MG63 (cell line): ENCODE measurements at regions not wholly inside any gene's neighbourhood (a gene's known extent, or its start where the extent isn't known, plus 50 kb on each side); places are given as distances from the start of the nearest gene placed in this dataset.
"Not testable (repeated sequence)": the region's sequence is repeated elsewhere in the genome, so short reads cannot be mapped to it uniquely, and the experiment has no call there.

Source experiments
- DNase-seq: peaks from one replicate; pipeline ENCODE4 v3.0.0-alpha.2; 2020
- H3K27me3 ChIP-seq: fragments of 250-450 bp; sonication (Bioruptor Pico); 2 replicates; pipeline ENCODE4 v1.5.1; 2020; ENCODE audit warnings: mild to moderate bottlenecking, moderate library complexity
- H3K36me3 ChIP-seq: fragments of 250-450 bp; sonication (Bioruptor Pico); 2 replicates; pipeline ENCODE4 v1.5.1; 2020; ENCODE audit warnings: mild to moderate bottlenecking, moderate library complexity
- H3K4me3 ChIP-seq: fragments of 250-450 bp; sonication (Bioruptor Pico); 2 replicates; pipeline ENCODE4 v1.5.1; 2020; ENCODE audit warnings: mild to moderate bottlenecking, moderate library complexity
- H3K9me3 ChIP-seq: fragments of 250-450 bp; sonication (Bioruptor Pico); 2 replicates; pipeline ENCODE4 v1.5.1; 2020; ENCODE audit warnings: mild to moderate bottlenecking, moderate library complexity

- Histone ChIP-seq H3K9me3 (no peaks in the 10 kb centered on the region), H3K36me3 (no peaks in the 10 kb centered on the region), H3K27me3 (no peaks in the 10 kb centered on the region), H3K4me3 (no peak overlapping the region)
- peak; percentile 6 for DNase-seq
Measured at GRCh38 chr4:188691811-188692210, 552.6 kb downstream of the TRIML1 start.

GRCh38 chr4:188695261-188695660 lies 556.0 kb downstream of the TRIML1 start:
- no peaks in the 10 kb centered on the region for H3K27me3 ChIP-seq
- H3K9me3 ChIP-seq = no peaks in the 10 kb centered on the region
- no peaks in the 10 kb centered on the region for H3K36me3 ChIP-seq
- no peak overlapping the region for H3K4me3 ChIP-seq
- no peak for DNase-seq

DNA sequence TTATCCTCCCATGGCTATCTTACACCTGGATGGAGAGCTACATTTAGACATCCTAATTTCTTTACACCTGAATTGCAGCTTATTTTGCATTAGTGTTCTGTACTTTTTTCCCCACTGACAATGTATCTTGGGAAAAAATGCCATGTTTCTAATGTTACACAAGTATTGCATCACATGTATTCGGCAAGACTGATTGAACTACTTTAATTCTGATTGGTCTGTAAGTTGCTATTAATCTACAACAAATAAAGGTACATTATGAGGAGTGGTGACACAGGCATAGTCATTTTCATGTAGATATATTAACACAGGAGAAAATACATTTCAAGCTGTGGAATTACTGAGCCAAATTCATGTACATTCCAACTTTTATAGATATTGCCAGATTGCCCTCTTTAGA lies 558.0 kb downstream of the TRIML1 start:
- H3K27me3 ChIP-seq = no peaks in the 10 kb centered on the region
- no peaks in the 10 kb centered on the region for H3K36me3 ChIP-seq
- no peaks in the 10 kb centered on the region for H3K9me3 ChIP-seq
- no peak overlapping the region for H3K4me3 ChIP-seq
- no peak for DNase-seq

DNA sequence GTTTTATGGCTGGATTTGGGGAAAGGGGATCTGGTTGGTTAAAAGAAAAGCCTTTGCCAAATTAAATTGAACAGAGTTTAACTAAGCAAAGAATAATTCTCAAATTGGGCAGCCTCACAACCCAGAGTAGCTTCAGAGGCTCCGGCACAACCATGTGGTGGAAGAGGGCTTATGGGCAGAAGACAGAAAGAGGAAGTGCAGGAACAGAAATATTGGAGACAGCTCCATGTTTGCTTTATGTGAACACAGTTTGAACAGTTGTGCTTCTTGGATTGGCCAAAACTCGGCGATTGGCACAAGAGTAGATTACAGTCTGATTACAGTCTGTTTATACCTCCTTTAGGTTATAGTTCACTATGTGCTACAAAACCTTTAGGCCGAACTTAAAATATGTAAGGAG lies 562.7 kb downstream of the TRIML1 start:
- no peak overlapping the region for H3K4me3 ChIP-seq
- H3K36me3 ChIP-seq = no peaks in the 10 kb centered on the region
- DNase-seq = no peak
- no peaks in the 10 kb centered on the region for H3K27me3 ChIP-seq
- H3K9me3 ChIP-seq = no peaks in the 10 kb centered on the region

- Histone ChIP-seq H3K9me3 (no peaks in the 10 kb centered on the region), H3K27me3 (no peaks in the 10 kb centered on the region), H3K36me3 (no peaks in the 10 kb centered on the region), H3K4me3 (no peak overlapping the region)
- DNase-seq = no peak
Measured at GRCh38 chr4:188704288-188704687, 565.0 kb downstream of the TRIML1 start.

DNA sequence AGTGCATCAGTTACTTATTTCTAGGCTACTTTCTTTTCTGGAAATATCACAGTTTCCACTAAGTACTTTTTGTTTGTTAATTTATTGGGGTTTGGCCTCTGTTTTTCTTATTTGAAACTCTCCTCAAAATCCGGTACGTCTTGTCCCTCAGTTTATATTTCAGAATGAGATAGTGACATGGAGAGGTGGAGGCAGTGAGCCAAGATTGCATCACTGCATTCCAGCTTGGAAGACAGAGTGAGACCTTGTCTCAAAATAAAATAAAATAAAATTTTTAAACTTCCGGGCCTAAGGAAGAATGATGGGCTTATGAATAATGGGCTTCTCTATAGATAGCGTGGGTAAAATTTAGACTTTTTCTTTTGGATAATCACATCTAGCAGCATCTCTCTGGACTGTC lies 567.8 kb downstream of the TRIML1 start:
- Histone ChIP-seq H3K4me3 (no peak overlapping the region), H3K36me3 (no peaks in the 10 kb centered on the region), H3K9me3 (no peaks in the 10 kb centered on the region), H3K27me3 (no peaks in the 10 kb centered on the region)
- no peak for DNase-seq

DNA sequence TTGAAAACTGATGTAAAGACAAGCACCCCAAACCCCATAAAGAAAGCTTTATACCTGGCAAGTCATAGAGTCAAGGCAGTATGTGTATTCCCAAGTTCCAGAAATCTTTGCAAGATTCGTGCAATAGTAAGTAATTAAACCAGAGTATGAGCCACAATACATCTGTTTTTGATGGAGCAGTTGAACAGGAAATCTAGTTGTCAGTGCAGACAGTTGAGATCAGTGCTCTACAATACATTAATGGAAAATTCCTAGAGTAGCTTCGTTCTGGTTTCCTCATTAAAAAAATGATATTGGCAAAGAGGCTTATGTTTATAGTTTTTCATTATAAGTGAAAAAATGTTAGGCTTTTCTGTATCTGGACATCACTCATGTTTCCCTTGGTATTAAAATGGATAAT lies 575.3 kb downstream of the TRIML1 start:
- Histone ChIP-seq H3K9me3 (no peaks in the 10 kb centered on the region), H3K4me3 (no peak overlapping the region), H3K36me3 (no peaks in the 10 kb centered on the region), H3K27me3 (no peaks in the 10 kb centered on the region)
- DNase-seq = no peak

DNA sequence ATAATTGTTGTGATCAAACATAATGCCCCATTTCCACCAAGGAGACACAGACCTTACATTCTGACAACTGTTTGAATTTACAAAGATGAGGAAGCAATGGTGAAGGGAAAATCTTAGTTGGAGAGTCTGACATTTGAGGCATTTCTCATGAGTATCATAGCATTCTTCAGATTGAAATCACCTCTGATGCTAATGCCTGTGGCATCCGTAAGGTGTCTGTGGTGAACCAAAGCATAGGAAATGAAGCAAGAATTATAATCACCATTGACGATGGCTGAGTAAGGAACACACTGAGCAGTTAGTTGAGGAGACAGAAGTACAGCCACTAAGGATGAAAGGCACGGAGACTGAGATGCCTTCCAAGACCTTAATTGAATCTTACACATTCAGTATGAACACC lies 575.7 kb downstream of the TRIML1 start:
- Histone ChIP-seq H3K9me3 (no peaks in the 10 kb centered on the region), H3K36me3 (no peaks in the 10 kb centered on the region), H3K27me3 (no peaks in the 10 kb centered on the region), H3K4me3 (no peak overlapping the region)
- no peak for DNase-seq

DNA sequence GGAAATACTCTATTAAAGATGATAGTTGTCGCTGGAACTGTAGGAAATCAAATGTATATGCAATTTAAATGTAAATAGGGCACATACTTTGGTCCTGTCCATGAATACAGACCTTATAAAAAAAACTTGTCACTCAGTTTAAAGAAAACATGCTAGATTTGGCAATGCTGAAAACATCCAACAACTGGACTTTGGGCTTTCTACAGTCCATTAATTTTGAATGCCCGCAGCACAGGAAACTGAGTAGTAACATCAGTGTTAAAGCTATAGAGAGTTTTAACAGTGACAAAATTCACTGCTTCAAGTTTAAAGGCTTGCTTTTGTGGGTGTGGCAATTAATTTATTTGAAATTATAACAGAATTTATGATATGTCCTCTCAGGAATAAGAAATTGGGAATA lies 578.4 kb downstream of the TRIML1 start:
- Histone ChIP-seq H3K36me3 (no peaks in the 10 kb centered on the region), H3K4me3 (no peak overlapping the region), H3K9me3 (peaks cover 10% of the 10 kb centered on the region), H3K27me3 (no peaks in the 10 kb centered on the region)
- no peak for DNase-seq

- H3K36me3 ChIP-seq = no peaks in the 10 kb centered on the region
- no peak for DNase-seq
- H3K9me3 ChIP-seq = peaks cover 10% of the 10 kb centered on the region
- H3K4me3 ChIP-seq = no peak overlapping the region
- H3K27me3 ChIP-seq = no peaks in the 10 kb centered on the region
Measured at GRCh38 chr4:188719794-188720193, 580.6 kb downstream of the TRIML1 start.

GRCh38 chr4:188722911-188723310 lies 583.7 kb downstream of the TRIML1 start:
- Histone ChIP-seq H3K36me3 (no peaks in the 10 kb centered on the region), H3K27me3 (no peaks in the 10 kb centered on the region), H3K9me3 (peaks cover 10% of the 10 kb centered on the region), H3K4me3 (no peak overlapping the region)
- DNase-seq = peak; percentile 60

DNA sequence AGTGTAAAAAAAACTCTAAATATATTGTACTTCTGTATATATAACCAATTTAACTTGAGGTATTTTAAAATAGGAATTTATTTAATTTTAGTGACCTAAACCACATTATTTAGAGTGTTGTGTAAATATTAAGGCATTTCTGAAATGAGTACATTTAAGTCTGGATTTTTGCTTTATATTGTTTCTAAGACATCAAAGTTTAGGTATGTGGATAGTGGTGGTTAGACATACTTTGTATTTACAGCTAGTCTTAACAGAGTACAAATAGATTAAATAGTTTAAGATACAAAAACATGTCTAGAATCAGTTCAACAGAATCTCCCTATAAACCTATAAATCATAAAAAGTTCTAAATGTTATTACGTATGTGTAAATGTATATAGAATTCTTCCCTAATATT lies 588.5 kb downstream of the TRIML1 start:
- H3K27me3 ChIP-seq = no peaks in the 10 kb centered on the region
- H3K4me3 ChIP-seq = no peak overlapping the region
- no peaks in the 10 kb centered on the region for H3K9me3 ChIP-seq
- DNase-seq = no peak
- no peaks in the 10 kb centered on the region for H3K36me3 ChIP-seq

GRCh38 chr4:188728359-188728758 lies 589.1 kb downstream of the TRIML1 start:
- no peak overlapping the region for H3K4me3 ChIP-seq
- no peaks in the 10 kb centered on the region for H3K9me3 ChIP-seq
- no peaks in the 10 kb centered on the region for H3K27me3 ChIP-seq
- no peak for DNase-seq
- H3K36me3 ChIP-seq = no peaks in the 10 kb centered on the region

GRCh38 chr4:188732131-188732530 lies 592.9 kb downstream of the TRIML1 start:
- H3K36me3 ChIP-seq = no peaks in the 10 kb centered on the region
- no peaks in the 10 kb centered on the region for H3K9me3 ChIP-seq
- H3K27me3 ChIP-seq = no peaks in the 10 kb centered on the region
- H3K4me3 ChIP-seq = no peak overlapping the region
- no peak for DNase-seq

- DNase-seq = no peak
- H3K36me3 ChIP-seq = no peaks in the 10 kb centered on the region
Measured at GRCh38 chr4:188735082-188735481, 595.8 kb downstream of the TRIML1 start.

GRCh38 chr4:188737251-188738002 lies 598.2 kb downstream of the TRIML1 start:
- H3K4me3 ChIP-seq = no peak overlapping the region
- H3K27me3 ChIP-seq = no peaks in the 10 kb centered on the region
- no peak for DNase-seq
- H3K36me3 ChIP-seq = no peaks in the 10 kb centered on the region
- no peaks in the 10 kb centered on the region for H3K9me3 ChIP-seq

More at GRCh38 chr4:188735082-188735481, 595.8 kb downstream of the TRIML1 start:
- Histone ChIP-seq H3K9me3 (no peaks in the 10 kb centered on the region), H3K27me3 (no peaks in the 10 kb centered on the region), H3K4me3 (no peak overlapping the region)

GRCh38 chr4:188738290-188738689 lies 599.0 kb downstream of the TRIML1 start:
- H3K36me3 ChIP-seq, DNase-seq, H3K27me3 ChIP-seq, H3K9me3 ChIP-seq, H3K4me3 ChIP-seq: not testable (repeated sequence)

GRCh38 chr4:188740172-188740571 lies 600.9 kb downstream of the TRIML1 start:
- not testable (repeated sequence) for DNase-seq, H3K36me3 ChIP-seq, H3K9me3 ChIP-seq, H3K4me3 ChIP-seq, H3K27me3 ChIP-seq

DNA sequence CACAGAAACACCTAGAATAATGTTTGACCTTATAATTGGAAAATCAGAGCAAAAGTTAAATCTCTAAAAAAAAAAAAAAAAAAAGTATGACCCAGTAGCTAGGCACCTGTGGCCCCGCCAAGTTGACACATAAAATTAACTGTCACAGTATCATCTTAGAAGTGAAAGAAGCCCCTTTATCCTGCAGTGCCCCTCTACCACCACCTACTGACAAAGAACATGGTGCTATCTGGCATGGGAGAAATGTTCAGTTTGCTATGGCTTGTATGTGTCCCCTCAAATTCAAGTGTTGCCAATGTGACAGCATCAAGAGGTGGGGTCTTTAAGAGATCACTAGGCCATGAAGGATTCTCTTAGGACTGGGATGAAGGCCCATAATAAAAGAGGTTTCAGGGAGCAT lies 601.5 kb downstream of the TRIML1 start:
- H3K27me3 ChIP-seq, H3K4me3 ChIP-seq, H3K36me3 ChIP-seq, DNase-seq, H3K9me3 ChIP-seq: not testable (repeated sequence)
